GM12891 (cell line): ENCODE measurements at regions not wholly inside any gene's neighbourhood (a gene's known extent, or its start where the extent isn't known, plus 50 kb on each side); places are given as distances from the start of the nearest gene placed in this dataset.

Experiments used
- POLR2A ChIP-seq: IDR thresholded peaks from 2 replicates; pipeline ENCODE4 v1.6.1; 2011; ENCODE audit warnings: low read depth, low read length, control low read depth
- POLR2AphosphoS5 ChIP-seq: IDR thresholded peaks from 2 replicates; pipeline ENCODE4 v1.6.1; 2011; ENCODE audit warnings: low read depth, low read length, control low read depth
- TAF1 ChIP-seq: IDR thresholded peaks from 2 replicates; pipeline ENCODE4 v1.6.1; 2011; ENCODE audit warnings: low read depth, low read length, control low read depth

DNA sequence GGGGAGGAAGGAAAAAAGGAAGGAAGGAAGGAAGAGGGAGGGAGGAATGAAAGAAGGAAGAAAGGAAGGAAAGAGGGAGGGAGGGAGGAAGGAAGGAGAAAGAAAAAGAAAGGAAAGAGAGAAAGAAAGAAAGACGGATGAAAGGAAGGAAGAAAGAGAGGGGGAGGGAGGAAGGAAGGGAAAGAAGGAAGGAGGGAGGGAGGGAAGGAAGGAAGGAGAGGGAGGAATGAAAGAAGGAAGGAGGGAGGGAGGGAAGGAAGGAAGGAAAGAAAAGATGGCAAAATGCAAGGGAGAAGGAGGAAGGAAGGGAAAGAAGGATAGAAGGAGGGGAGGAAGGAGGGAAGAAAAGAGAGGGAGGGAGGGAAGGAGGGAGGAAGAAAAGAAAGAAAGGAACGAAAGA is 257.3 kb upstream of the C16orf82 start:
- TF ChIP-seq TAF1: no peak
- no peak for TF ChIP-seq POLR2A
- TF ChIP-seq POLR2AphosphoS5: no peak
